ENCODE measurements at regions not wholly inside any gene's neighbourhood (a gene's known extent, or its start where the extent isn't known, plus 50 kb on each side); places are given as distances from the start of the nearest gene placed in this dataset.

DNA sequence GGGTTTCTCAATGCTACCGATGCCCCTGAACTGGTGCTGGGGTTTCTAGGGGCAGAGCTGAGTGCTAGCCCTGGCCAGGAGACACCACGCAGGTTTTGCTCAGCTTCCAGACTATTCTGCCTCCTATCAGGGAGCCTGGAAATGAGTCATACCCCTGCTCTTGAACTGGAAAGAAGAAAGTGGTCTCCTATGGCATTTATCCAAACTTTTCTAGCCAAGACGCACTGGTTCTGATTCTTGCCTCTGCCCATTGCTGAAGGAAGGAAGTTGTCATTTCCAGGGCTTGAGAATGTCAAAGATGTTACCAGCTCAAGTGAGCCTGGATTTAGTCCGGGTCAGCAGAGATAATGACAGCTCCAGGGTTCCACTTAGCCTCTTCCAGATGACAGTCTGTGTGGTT, 561.9 kb downstream of the CDK5RAP2 start:
- 4% methylated on average over 4 of the region's 4 CpGs for WGBS (ENCODE audit: missing lambda C conversion rate)
- TF ChIP-seq ZC3H11A (IDR thresholded peaks at IDR 0.05) (no peak), FOSB (CRISPR knock-in tag; IDR thresholded peaks at IDR 0.05) (no peak), HOXB13 (CRISPR knock-in tag; IDR thresholded peaks at IDR 0.05; ENCODE audit: low read depth) (no peak), NR3C1 (IDR thresholded peaks at IDR 0.05) (no peak), EP300 (IDR thresholded peaks at IDR 0.05) (no peak), HDAC2 (IDR thresholded peaks at IDR 0.05) (no peak), ZNF302 (CRISPR knock-in tag; IDR thresholded peaks at IDR 0.05) (no peak), HOXA7 (CRISPR knock-in tag; IDR thresholded peaks at IDR 0.05) (no peak), TP53 (CRISPR knock-in tag; IDR thresholded peaks at IDR 0.05) (no peak), EHMT2 (IDR thresholded peaks at IDR 0.05; ENCODE audit: low read depth) (no peak), CHD4 (IDR thresholded peaks at IDR 0.05; ENCODE audit: borderline replicate concordance) (no peak)
- TF ChIP-seq, protein P1, sequence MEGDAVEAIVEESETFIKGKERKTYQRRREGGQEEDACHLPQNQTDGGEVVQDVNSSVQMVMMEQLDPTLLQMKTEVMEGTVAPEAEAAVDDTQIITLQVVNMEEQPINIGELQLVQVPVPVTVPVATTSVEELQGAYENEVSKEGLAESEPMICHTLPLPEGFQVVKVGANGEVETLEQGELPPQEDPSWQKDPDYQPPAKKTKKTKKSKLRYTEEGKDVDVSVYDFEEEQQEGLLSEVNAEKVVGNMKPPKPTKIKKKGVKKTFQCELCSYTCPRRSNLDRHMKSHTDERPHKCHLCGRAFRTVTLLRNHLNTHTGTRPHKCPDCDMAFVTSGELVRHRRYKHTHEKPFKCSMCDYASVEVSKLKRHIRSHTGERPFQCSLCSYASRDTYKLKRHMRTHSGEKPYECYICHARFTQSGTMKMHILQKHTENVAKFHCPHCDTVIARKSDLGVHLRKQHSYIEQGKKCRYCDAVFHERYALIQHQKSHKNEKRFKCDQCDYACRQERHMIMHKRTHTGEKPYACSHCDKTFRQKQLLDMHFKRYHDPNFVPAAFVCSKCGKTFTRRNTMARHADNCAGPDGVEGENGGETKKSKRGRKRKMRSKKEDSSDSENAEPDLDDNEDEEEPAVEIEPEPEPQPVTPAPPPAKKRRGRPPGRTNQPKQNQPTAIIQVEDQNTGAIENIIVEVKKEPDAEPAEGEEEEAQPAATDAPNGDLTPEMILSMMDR (IDR thresholded peaks at IDR 0.05), result no peak
- TF ChIP-seq, protein P2, sequence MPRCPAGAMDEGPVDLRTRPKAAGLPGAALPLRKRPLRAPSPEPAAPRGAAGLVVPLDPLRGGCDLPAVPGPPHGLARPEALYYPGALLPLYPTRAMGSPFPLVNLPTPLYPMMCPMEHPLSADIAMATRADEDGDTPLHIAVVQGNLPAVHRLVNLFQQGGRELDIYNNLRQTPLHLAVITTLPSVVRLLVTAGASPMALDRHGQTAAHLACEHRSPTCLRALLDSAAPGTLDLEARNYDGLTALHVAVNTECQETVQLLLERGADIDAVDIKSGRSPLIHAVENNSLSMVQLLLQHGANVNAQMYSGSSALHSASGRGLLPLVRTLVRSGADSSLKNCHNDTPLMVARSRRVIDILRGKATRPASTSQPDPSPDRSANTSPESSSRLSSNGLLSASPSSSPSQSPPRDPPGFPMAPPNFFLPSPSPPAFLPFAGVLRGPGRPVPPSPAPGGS (IDR thresholded peaks at IDR 0.05), result no peak
- FAIRE-seq, result no peak
- Histone ChIP-seq H3K9me3 (no peaks in the 10 kb centered on the region), H3K27ac (no peak overlapping the region), H3K4me2 (no peak overlapping the region), H3K4me1 (no peaks in the 10 kb centered on the region), H3K4me3 (no peak overlapping the region)
- DNase-seq (ENCODE audit: low read depth in 1 of 2, low spot score in 1 of 2), result no peak
- ATAC-seq, result no peak
- CTCF ChIA-PET, result no interaction called here
- POLR2A ChIA-PET, result no interaction called here

DNA sequence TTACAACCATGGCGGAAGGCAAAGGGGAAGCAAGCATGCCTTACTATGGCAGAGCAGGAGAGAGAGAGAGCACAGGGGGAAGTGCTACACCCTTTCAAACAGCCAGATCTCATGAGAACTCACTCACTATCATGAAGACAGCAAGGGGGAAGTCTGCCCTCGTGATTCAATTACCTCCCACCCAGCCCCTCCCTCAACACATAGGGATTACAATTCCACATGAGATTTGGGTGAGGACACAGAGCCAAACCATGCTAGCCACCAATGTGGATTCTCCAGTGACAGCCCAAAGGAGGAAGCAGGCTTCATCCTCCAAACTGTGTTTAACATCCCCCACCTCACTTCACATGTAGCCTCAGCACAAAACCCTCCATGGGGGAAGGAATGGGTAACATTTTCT, 563.7 kb downstream of the CDK5RAP2 start:
- ATAC-seq (no peak), DNase-seq (ENCODE audit: low read depth in 1 of 2, low spot score in 1 of 2) (no peak), FAIRE-seq (no peak)
- TF ChIP-seq ZNF302 (CRISPR knock-in tag; IDR thresholded peaks at IDR 0.05) (no peak), POLR2AphosphoS2 (conservative IDR thresholded peaks at IDR 0.05; ENCODE audit: low read length) (no peak), SMC3 (IDR thresholded peaks at IDR 0.05) (no peak), JUN (IDR thresholded peaks at IDR 0.05) (no peak), HOXB5 (CRISPR knock-in tag; IDR thresholded peaks at IDR 0.05) (no peak), BHLHE40 (IDR thresholded peaks at IDR 0.05; ENCODE audit: low read depth, low read length) (no peak)
- 22% methylated on average over 2 of the region's 2 CpGs for WGBS (ENCODE audit: missing lambda C conversion rate)
- H3K4me2 ChIP-seq, result no peak overlapping the region
- POLR2A ChIA-PET, result no interaction called here
- H3K27ac ChIP-seq, result no peak overlapping the region
- no peak overlapping the region for H3K4me3 ChIP-seq
- H3K4me1 ChIP-seq, result no peaks in the 10 kb centered on the region
- H3K9me3 ChIP-seq, result no peaks in the 10 kb centered on the region
- CTCF ChIA-PET, result no interaction called here

DNA sequence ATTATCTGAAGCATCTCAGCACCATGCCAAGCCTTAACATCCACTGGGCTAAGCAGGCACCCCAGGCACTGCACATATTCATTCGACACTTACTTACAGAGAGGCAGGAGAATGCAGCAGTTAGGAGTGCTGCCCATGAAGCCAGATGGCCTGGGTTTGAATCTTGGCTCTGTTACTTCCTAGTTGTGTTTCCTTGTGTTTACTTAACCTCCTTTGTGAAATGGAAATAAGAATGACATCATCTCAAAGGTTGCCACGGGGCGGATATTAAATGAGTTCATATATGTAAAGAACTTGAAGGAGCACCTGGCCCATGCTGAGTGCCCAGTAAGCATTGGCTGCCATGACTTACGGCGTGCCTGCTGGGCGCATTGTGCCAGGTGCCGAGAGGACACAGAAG, 565.2 kb downstream of the CDK5RAP2 start:
- 46% methylated on average over 7 of the region's 7 CpGs for WGBS (ENCODE audit: missing lambda C conversion rate)
- TF ChIP-seq JUN (IDR thresholded peaks at IDR 0.05) (no peak), FOSL2 (IDR thresholded peaks at IDR 0.05) (no peak), FOSL2 (CRISPR knock-in tag; IDR thresholded peaks at IDR 0.05) (no peak), BHLHE40 (IDR thresholded peaks at IDR 0.05; ENCODE audit: low read depth, low read length) (no peak), FOXS1 (CRISPR knock-in tag; IDR thresholded peaks at IDR 0.05) (no peak), POLR2AphosphoS2 (conservative IDR thresholded peaks at IDR 0.05; ENCODE audit: low read length) (no peak), KDM1A (IDR thresholded peaks at IDR 0.05; ENCODE audit: low read depth) (no peak), EP300 (IDR thresholded peaks at IDR 0.05) (no peak), HES2 (IDR thresholded peaks at IDR 0.05) (no peak), HEYL (CRISPR knock-in tag; IDR thresholded peaks at IDR 0.05) (no peak), ZSCAN20 (CRISPR knock-in tag; IDR thresholded peaks at IDR 0.05) (no peak)
- TF ChIP-seq, protein P3, sequence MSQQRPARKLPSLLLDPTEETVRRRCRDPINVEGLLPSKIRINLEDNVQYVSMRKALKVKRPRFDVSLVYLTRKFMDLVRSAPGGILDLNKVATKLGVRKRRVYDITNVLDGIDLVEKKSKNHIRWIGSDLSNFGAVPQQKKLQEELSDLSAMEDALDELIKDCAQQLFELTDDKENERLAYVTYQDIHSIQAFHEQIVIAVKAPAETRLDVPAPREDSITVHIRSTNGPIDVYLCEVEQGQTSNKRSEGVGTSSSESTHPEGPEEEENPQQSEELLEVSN (IDR thresholded peaks at IDR 0.05; ENCODE audit: borderline replicate concordance, low read depth), result no peak
- DNase-seq (ENCODE audit: low read depth in 1 of 2, low spot score in 1 of 2) (no peak), FAIRE-seq (no peak), ATAC-seq (no peak)
- Histone ChIP-seq H3K4me3 (no peak overlapping the region), H3K4me2 (no peak overlapping the region), H3K9me3 (no peaks in the 10 kb centered on the region), H3K27ac (no peak overlapping the region), H3K4me1 (no peaks in the 10 kb centered on the region)
- POLR2A ChIA-PET, result interaction anchor here (0.6 kb wide), 1 partner anchor 477 kb away, joined by 3 read pairs; no protein-coding TSS in a partner anchor
- CTCF ChIA-PET, result interaction anchor here (0.9 to 1.6 kb wide), 2 partner anchors 17 to 46 kb away, joined by 3 to 9 read pairs; no protein-coding TSS in a partner anchor

Measured in A549 (cell line).